GM20000 (cell line): ENCODE measurements at regions not wholly inside any gene's neighbourhood (a gene's known extent, or its start where the extent isn't known, plus 50 kb on each side); places are given as distances from the start of the nearest gene placed in this dataset.
A peak's percentile ranks its signal among the peaks of the same experiment; 100 is the strongest.
"Not testable (repeated sequence)": the region's sequence is repeated elsewhere in the genome, so short reads cannot be mapped to it uniquely, and the experiment has no call there.

Experiments used
- DNase-seq: peaks from one replicate; pipeline ENCODE4 v3.0.0; 2012; ENCODE audit warnings: low spot score
- TF ChIP-seq, protein P1 (sequence below): IDR thresholded peaks from 2 replicates; pipeline ENCODE4 v1.5.1; 2012; ENCODE audit warnings: mild to moderate bottlenecking, control low read depth; ENCODE audit errors: extremely low read depth, missing control alignments

DNA sequence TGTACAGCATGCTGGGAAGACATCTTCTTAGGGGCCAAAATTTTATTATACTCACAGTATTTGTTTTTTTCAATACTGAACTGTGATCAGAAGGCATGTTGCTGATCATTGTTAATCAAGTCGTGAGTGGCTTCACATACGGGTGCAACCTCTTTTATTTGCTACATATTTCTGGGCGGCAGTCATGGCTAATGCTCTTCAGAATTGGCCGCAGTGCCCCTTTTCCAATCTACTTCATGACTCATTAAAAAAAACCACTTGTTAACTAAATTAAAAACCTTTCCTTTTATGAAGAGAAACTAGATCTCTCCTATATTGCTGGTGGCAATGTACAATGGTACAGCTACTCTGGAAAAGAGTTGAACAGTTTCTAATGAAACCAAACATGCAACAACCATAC, 101.5 kb upstream of the C1GALT1C1 start:
- TF ChIP-seq, protein P1, sequence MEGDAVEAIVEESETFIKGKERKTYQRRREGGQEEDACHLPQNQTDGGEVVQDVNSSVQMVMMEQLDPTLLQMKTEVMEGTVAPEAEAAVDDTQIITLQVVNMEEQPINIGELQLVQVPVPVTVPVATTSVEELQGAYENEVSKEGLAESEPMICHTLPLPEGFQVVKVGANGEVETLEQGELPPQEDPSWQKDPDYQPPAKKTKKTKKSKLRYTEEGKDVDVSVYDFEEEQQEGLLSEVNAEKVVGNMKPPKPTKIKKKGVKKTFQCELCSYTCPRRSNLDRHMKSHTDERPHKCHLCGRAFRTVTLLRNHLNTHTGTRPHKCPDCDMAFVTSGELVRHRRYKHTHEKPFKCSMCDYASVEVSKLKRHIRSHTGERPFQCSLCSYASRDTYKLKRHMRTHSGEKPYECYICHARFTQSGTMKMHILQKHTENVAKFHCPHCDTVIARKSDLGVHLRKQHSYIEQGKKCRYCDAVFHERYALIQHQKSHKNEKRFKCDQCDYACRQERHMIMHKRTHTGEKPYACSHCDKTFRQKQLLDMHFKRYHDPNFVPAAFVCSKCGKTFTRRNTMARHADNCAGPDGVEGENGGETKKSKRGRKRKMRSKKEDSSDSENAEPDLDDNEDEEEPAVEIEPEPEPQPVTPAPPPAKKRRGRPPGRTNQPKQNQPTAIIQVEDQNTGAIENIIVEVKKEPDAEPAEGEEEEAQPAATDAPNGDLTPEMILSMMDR = no peak

DNA sequence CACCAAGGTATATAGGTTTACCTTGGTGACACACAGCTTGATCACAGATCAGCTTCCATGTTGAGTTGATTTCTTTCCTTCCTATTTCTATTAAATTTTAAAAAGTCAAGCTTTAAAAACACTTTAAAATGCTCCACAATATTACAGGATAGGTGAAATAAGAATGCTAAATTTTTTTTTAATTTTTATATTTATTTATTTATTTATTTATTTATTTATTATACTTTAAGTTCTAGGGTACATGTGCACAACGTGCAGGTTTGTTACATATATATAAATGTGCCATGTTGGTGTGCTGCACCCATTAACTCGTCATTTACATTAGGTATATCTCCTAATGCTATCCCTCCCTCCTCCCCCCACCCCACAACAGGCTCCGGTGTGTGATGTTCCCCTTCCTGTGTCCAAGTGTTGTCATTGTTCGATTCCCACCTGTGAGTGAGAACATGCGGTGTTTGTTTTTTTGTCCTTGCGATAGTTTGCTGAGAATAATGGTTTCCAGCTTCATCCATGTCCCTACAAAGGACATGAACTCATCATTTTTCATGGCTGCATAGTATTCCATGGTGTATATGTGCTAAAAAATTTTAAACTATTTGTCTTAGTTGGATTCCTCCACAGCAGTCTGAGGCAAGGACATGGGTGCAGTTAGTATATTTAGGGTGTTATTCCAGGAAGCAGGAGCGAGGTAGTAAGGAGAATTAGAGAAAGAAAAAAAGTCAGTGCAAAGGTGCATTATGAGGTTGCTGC, 99.8 kb upstream of the C1GALT1C1 start:
- not testable (repeated sequence) for DNase-seq

More for the DNA sequence above, 101.5 kb upstream of the C1GALT1C1 start:
- no peak for DNase-seq

DNA sequence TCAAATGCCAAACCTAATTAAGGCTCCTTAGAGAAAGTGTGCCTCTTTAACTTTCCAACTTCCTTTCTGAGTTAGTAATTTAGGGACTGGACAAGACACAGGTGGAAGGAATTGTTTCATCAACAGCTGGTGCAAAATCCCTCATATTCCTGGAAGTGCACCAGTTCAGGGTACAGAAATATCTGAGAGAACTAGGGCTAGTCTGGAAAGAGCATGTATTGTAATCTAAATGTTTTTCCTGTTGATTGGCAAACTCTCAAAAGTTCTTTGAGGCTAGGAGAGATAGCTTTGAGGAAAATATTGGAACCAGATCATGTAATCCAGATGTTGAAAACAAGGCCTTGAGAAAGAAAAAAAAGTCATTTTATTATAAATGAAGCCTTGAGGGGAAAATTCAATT, 98.1 kb upstream of the C1GALT1C1 start:
- DNase-seq = no peak
- TF ChIP-seq, protein P1 = no peak

DNA sequence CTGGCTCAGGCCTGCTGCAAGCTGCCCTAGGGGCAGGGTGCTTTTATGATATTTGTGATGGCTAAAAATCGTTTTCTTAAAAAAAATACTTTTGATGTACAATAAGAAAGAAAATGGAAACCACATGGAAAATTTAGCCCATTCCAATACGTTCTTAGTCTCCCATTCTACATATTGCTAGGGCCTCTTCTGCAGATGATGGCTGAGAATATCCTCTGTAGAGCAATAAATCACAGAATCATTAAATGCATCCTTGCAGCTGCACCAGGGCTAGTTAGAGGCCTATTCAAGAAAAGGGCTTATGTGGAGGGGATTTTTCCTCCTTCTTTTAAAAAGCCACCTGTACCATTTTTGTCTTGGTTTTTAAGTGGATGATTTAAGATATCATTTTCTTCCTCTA, 97.6 kb upstream of the C1GALT1C1 start:
- TF ChIP-seq, protein P1 = no peak
- no peak for DNase-seq

DNA sequence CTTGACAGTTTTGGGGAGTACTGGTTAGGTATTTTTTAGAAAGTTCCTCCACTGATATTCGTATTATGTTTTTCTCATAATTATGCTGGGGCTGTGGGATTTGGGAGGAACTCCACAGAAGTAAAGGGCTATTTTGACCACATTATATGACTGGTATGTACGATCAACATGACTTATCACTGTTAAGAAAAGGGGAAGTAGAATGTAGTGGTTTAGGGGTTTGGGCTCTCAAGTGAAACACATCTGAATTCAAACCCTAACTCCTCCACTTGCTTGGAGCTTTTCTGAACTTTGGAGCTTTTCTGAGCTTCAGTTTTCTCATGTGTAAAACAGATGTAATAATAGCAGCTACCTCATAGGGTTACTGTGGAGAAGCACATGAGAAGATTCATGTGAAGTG, 96.4 kb upstream of the C1GALT1C1 start:
- DNase-seq = peak; percentile 61
- TF ChIP-seq, protein P1 = no peak

DNA sequence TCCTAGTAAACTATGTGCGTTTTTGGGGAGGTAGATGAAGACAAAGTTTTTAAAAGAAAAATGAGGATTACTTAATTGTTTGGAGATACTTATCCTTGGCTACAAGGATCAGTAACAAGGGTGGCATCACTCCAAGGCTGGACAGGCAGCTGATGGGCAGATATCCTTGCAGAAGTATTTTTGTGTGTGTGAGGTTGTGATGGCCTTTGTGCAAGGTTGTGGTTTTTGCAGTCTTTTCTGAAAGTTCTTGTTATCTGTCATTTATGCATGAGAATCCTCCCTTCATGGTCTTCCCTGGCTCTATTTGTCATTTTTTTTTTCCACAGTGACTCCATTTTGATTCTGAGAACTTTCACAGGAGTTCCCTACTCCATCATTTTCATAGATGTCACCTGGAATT, 96.0 kb upstream of the C1GALT1C1 start:
- DNase-seq = no peak
- TF ChIP-seq, protein P1 = no peak

DNA sequence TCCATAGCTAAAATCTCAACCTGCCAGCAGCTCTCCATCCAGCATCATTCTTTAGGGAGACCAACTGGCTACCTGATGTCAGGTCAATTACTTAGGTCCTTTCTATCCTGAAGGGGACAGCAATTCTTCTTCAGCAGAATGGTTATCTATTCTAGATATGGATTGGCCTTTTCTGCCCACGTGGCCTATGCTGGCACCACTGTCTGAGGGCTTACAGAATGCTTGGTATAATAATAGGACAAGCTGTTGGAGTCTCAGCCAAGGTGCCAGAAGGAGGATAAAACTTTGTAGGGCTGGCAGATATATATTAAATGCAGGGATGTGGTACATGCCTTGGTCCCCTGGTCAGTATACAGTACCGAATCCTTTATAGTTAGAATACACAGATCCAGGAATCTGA, 89.8 kb upstream of the C1GALT1C1 start:
- TF ChIP-seq, protein P1 = no peak
- no peak for DNase-seq

DNA sequence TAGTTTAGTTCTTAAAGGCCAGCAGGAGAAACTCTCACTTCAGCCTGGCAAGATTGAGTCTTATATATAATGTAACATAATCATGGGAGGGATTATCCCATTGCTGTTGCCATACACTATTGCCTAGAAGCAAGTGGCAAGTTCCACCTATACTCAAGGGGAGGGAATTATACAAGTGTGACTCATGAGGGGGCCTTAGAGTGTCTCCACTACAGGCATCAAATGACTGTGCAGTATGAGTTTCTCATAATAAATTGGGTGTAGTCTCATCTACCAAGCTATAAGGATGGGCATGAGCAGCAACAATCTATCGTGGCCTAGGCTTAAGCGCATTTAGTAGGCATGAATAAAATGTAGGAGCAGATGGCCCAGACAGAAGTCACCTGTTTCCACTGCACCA, 89.1 kb upstream of the C1GALT1C1 start:
- TF ChIP-seq, protein P1 = no peak
- no peak for DNase-seq

DNA sequence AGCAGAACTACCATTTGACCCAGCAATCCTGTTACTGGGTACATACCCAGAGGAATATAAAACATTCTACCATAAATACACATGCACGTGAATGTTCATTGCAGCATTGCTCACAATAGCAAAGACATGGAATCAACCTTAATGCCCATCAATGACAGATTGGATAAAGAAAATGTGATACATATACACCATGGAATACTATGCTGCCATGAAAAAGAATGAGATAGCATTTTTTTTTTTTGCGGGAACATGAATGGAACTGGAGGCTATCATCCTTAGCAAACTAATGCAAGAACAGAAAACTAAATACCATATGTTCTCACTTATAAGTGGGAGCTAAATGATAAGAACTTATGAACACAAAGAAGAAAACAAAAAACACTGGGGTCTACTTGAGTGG, 72.5 kb upstream of the C1GALT1C1 start:
- not testable (repeated sequence) for DNase-seq
